NCI-H2196 (cell line): ENCODE measurements at regions not wholly inside any gene's neighbourhood (a gene's known extent, or its start where the extent isn't known, plus 50 kb on each side); places are given as distances from the start of the nearest gene placed in this dataset.

Experiments
- DNase-seq: peaks from one replicate; lab custom pipeline; 2025; ENCODE audit not compliant: unreplicated experiment; lab: John Stamatoyannopoulos, UW

DNA sequence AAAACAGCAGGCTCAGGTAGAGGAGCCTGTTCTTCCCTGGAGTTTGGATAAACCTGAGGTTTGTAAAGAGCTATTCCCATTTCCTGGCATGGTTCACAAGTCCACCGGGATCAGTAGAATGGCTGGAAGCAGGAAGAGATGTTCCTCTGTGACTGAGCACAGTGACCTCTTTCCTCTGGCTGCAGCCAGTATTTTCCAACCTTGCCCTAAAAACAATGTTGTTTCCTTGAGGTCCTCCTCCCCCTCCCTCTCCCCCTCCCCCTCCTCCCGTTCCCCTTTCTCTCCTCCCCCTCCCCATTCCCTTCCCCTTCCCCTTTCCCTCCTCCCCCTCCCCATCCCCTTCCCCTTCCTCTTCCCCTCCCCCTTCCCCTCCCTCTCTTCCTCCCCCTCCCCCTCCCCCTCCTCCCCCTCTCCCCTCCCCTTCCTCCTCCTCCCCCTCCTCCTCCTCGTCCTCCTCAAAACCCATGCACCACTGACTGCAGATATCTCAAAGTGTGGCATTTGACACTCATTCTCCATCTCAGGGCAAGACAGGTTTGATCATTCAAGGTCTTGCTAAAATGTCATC lies 58.9 kb upstream of the MON1B start:
- DNase-seq: no peak

DNA sequence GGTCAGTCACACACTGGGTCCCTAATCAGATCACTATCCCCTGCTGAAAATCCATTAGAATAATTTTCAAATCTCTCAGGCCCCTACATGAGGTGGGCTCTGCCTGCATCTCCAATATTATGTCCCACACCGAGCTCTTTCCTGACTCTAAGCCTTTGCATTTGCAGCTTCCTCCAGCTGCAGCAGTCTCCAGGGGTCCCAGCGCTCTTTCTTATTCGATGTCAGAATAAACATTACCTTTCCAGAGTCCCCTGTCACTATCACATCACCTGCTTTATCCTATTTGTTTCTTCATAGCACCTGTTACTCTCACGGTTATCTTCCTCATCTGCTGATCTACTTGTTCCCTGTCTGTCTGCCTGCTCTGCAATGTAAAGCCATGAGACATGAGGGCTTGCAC lies 57.3 kb upstream of the MON1B start:
- DNase-seq: no peak

DNA sequence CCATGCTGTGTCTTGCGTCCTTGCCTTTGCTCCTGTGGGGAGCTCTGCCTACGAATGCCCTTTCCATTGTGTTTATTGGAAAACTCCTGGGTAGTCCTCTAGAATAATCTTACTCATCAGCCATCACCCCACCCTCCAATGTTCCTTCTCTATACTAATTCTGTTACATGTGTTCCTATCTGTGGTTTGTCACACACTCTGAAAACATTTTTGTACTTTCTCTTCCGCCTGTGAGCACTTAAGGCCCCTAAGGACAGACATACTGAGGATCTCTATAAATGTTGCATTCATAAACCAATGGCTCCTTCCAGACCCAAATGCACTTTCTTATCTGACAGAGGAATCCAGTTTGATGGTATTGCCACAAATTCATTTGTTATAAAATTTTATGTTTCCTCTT lies 53.9 kb upstream of the MON1B start:
- DNase-seq: no peak
